ENCODE measurements at regions not wholly inside any gene's neighbourhood (a gene's known extent, or its start where the extent isn't known, plus 50 kb on each side); places are given as distances from the start of the nearest gene placed in this dataset.

- Mint-ChIP-seq H3K9me3 (no peaks in the 10 kb centered on the region), H3K27ac (no peak overlapping the region), H3K36me3 (no peaks in the 10 kb centered on the region), H3K4me1 (no peaks in the 10 kb centered on the region), H3K4me3 (no peak overlapping the region), H3K27me3 (ENCODE audit: low read depth in 3 of 3) (peaks cover 2 to 12% (median 6%) of the 10 kb centered on the region in 3 donors)
- intact Hi-C loops (cut with micrococcal nuclease): loop anchor here in 1 of 2 donors (5.0 kb wide), 1 partner anchor 1529 kb away; no protein-coding TSS in a partner anchor
- no peak for TF ChIP-seq CTCF (IDR thresholded peaks at IDR 0.05)
- no CpG with 5 or more reads among the region's 3 CpGs for WGBS (ENCODE audit: insufficient coverage)
- Histone ChIP-seq H3K4me2 (replicated peaks; ENCODE audit: extremely low read depth, low read length, poor library complexity, severe bottlenecking) (no peak overlapping the region), H2AFZ (ENCODE audit: insufficient read depth, low read depth, low read length, poor library complexity, severe bottlenecking) (no peak overlapping the region), H3K36me3 (replicated peaks in 1 of 2; ENCODE audit: control insufficient read depth in 1 of 2, insufficient read depth in 2 of 2, low read length in 2 of 2) (no peaks in the 10 kb centered on the region), H3K79me2 (ENCODE audit: insufficient read depth, low read length) (no peaks in the 10 kb centered on the region), H3K27me3 (ENCODE audit: control insufficient read depth in 2 of 2, insufficient read depth in 2 of 2, low read length in 2 of 2) (peaks cover 0 to 4% of the 10 kb centered on the region in 2 donors), H3K4me1 (ENCODE audit: control insufficient read depth in 1 of 2, insufficient read depth in 2 of 2, low read length in 2 of 2) (no peaks in the 10 kb centered on the region), H3K27ac (ENCODE audit: low read depth in 1 of 2, low read length in 2 of 2) (no peak overlapping the region), H3K4me3 (replicated peaks in 1 of 3; ENCODE audit: low read depth in 2 of 3, low read length in 3 of 3) (no peak overlapping the region), H3K9me3 (replicated peaks in 1 of 2; ENCODE audit: control insufficient read depth in 1 of 2, insufficient read depth in 1 of 2, low read length in 2 of 2) (no peaks in the 10 kb centered on the region), H4K20me1 (ENCODE audit: insufficient read depth, low read length) (no peaks in the 10 kb centered on the region), H3K9ac (ENCODE audit: insufficient read depth, low read length, poor library complexity, severe bottlenecking) (no peak overlapping the region)
- DNase-seq: no peak
Observed at GRCh38 chr3:187618722-187619121, 51.5 kb downstream of the SST start.

GRCh38 chr3:187617213-187617612 lies 53.0 kb downstream of the SST start:
- Mint-ChIP-seq H3K27me3 (ENCODE audit: low read depth in 3 of 3) (peaks cover 2 to 6% (median 3%) of the 10 kb centered on the region in 3 donors), H3K4me1 (no peaks in the 10 kb centered on the region), H3K27ac (no peak overlapping the region), H3K36me3 (no peaks in the 10 kb centered on the region), H3K9me3 (no peaks in the 10 kb centered on the region), H3K4me3 (no peak overlapping the region)
- intact Hi-C loops (cut with micrococcal nuclease): loop anchor here in 1 of 2 donors (5.0 kb wide), 1 partner anchor 1530 kb away; no protein-coding TSS in a partner anchor
- DNase-seq: no peak
- Histone ChIP-seq H3K9me3 (replicated peaks in 1 of 2; ENCODE audit: control insufficient read depth in 1 of 2, insufficient read depth in 1 of 2, low read length in 2 of 2) (no peaks in the 10 kb centered on the region), H3K27me3 (ENCODE audit: control insufficient read depth in 2 of 2, insufficient read depth in 2 of 2, low read length in 2 of 2) (peaks cover 0 to 4% of the 10 kb centered on the region in 2 donors), H3K4me1 (ENCODE audit: control insufficient read depth in 1 of 2, insufficient read depth in 2 of 2, low read length in 2 of 2) (no peaks in the 10 kb centered on the region), H3K79me2 (ENCODE audit: insufficient read depth, low read length) (no peaks in the 10 kb centered on the region), H3K4me3 (replicated peaks in 1 of 3; ENCODE audit: low read depth in 2 of 3, low read length in 3 of 3) (no peak overlapping the region), H3K27ac (ENCODE audit: low read depth in 1 of 2, low read length in 2 of 2) (no peak overlapping the region), H4K20me1 (ENCODE audit: insufficient read depth, low read length) (no peaks in the 10 kb centered on the region), H3K4me2 (replicated peaks; ENCODE audit: extremely low read depth, low read length, poor library complexity, severe bottlenecking) (no peak overlapping the region), H3K9ac (ENCODE audit: insufficient read depth, low read length, poor library complexity, severe bottlenecking) (no peak overlapping the region), H3K36me3 (replicated peaks in 1 of 2; ENCODE audit: control insufficient read depth in 1 of 2, insufficient read depth in 2 of 2, low read length in 2 of 2) (no peaks in the 10 kb centered on the region), H2AFZ (ENCODE audit: insufficient read depth, low read depth, low read length, poor library complexity, severe bottlenecking) (no peak overlapping the region)
- WGBS (ENCODE audit: insufficient coverage): 100% methylated on average over 3 of the region's 8 CpGs
- TF ChIP-seq CTCF (IDR thresholded peaks at IDR 0.05): no peak
